Hematopoietic multipotent progenitor cell treated with erythropoietin and hydrocortisone succinate and interleukin-3 and kit ligand, for 6 days (in vitro differentiated cells): ENCODE measurements at regions not wholly inside any gene's neighbourhood (a gene's known extent, or its start where the extent isn't known, plus 50 kb on each side); places are given as distances from the start of the nearest gene placed in this dataset.

ENCODE experiments used
- DNase-seq: peaks from one replicate; pipeline ENCODE4 v3.0.0-alpha.2; 2015

GRCh38 chrX:39821709-39822095, 276.1 kb downstream of the BCOR start:
- no peak for DNase-seq

GRCh38 chrX:39822133-39822748, 275.5 kb downstream of the BCOR start:
- no peak for DNase-seq

- no peak for DNase-seq
Observed at GRCh38 chrX:39823424-39823823, 274.3 kb downstream of the BCOR start.

- DNase-seq, result no peak
Observed at GRCh38 chrX:39823854-39824253, 273.9 kb downstream of the BCOR start.

GRCh38 chrX:39826813-39827543, 270.8 kb downstream of the BCOR start:
- no peak for DNase-seq

GRCh38 chrX:39827951-39828350, 269.8 kb downstream of the BCOR start:
- DNase-seq, result no peak

- no peak for DNase-seq
Observed at GRCh38 chrX:39828971-39829370, 268.8 kb downstream of the BCOR start.

- no peak for DNase-seq
Observed at GRCh38 chrX:39829965-39830364, 267.8 kb downstream of the BCOR start.

- DNase-seq, result no peak
Observed at GRCh38 chrX:39830414-39830813, 267.3 kb downstream of the BCOR start.

GRCh38 chrX:39832211-39832610, 265.5 kb downstream of the BCOR start:
- no peak for DNase-seq

GRCh38 chrX:39834600-39834999, 263.2 kb downstream of the BCOR start:
- DNase-seq, result no peak

GRCh38 chrX:39835241-39835640, 262.5 kb downstream of the BCOR start:
- DNase-seq, result no peak

- DNase-seq, result no peak
Observed at GRCh38 chrX:39835776-39836175, 262.0 kb downstream of the BCOR start.

- no peak for DNase-seq
Observed at GRCh38 chrX:39836802-39837420, 260.8 kb downstream of the BCOR start.

- DNase-seq, result no peak
Observed at GRCh38 chrX:39837688-39838087, 260.1 kb downstream of the BCOR start.

- no peak for DNase-seq
Observed at GRCh38 chrX:39839371-39839770, 258.4 kb downstream of the BCOR start.

- no peak for DNase-seq
Observed at GRCh38 chrX:39840133-39840532, 257.6 kb downstream of the BCOR start.

GRCh38 chrX:39840581-39841093, 257.1 kb downstream of the BCOR start:
- DNase-seq, result no peak

- no peak for DNase-seq
Observed at GRCh38 chrX:39841604-39842003, 256.2 kb downstream of the BCOR start.

- no peak for DNase-seq
Observed at GRCh38 chrX:39842281-39842973, 255.3 kb downstream of the BCOR start.

- DNase-seq, result no peak
Observed at GRCh38 chrX:39843318-39843717, 254.4 kb downstream of the BCOR start.

GRCh38 chrX:39845233-39845632, 252.5 kb downstream of the BCOR start:
- DNase-seq, result no peak

- DNase-seq, result no peak
Observed at GRCh38 chrX:39846460-39846859, 251.3 kb downstream of the BCOR start.

GRCh38 chrX:39848243-39848642, 249.5 kb downstream of the BCOR start:
- DNase-seq, result no peak
